Ovary (tissue), 7 donors: ENCODE measurements at regions not wholly inside any gene's neighbourhood (a gene's known extent, or its start where the extent isn't known, plus 50 kb on each side); places are given as distances from the start of the nearest gene placed in this dataset.

Experiments used
- DNase-seq, 5 donors: peaks; one replicate each; pipeline ENCODE4 v3.0.0-alpha.2; 2019 to 2020
- H3K27ac ChIP-seq, 2 donors: fragments of 200-600 bp; one replicate each; pipeline versions ENCODE4 v1.5.1 to v1.8.0; 2019 to 2022
- H3K27me3 ChIP-seq: fragments of 200-600 bp; one replicate; pipeline ENCODE4 v1.8.0; 2022
- H3K36me3 ChIP-seq: fragments of 200-600 bp; sonication (generic); one replicate; pipeline ENCODE4 v1.5.1; 2019
- H3K4me1 ChIP-seq: one replicate; pipeline ENCODE4 v1.8.1; 2013; ENCODE audit warnings: mild to moderate bottlenecking, moderate library complexity; ENCODE audit not compliant: insufficient read depth
- H3K4me3 ChIP-seq: fragments of 200-600 bp; sonication (generic); one replicate; pipeline ENCODE4 v1.5.1; 2017
- H3K9me3 ChIP-seq, 2 donors: fragments of 200-600 bp in 1 of 2; sonication (generic) in 1 of 2; one replicate each; pipeline versions ENCODE4 v1.5.1 to v1.8.1; 2013 to 2019; ENCODE audit warnings: mild to moderate bottlenecking in 1 of 2, moderate library complexity in 1 of 2
- CTCF ChIP-seq, 3 donors: fragments of 450-650 bp in 2 of 3; fragments of 200-600 bp in 1 of 3; IDR thresholded peaks; one replicate each; pipeline versions ENCODE4 v1.5.1 to v1.8.0; 2016 to 2022; ENCODE audit warnings: antibody characterized with exemption in 3 of 3, mild to moderate bottlenecking in 1 of 3
- EP300 ChIP-seq: sonication (generic); formaldehyde crosslinking; IDR thresholded peaks from one replicate; pipeline ENCODE4 v1.6.1; 2017; ENCODE audit warnings: antibody characterized with exemption
- POLR2A ChIP-seq: fragments of 450-650 bp; IDR thresholded peaks from one replicate; pipeline ENCODE4 v1.6.1; 2017; ENCODE audit warnings: antibody characterized with exemption, mild to moderate bottlenecking, moderate library complexity
- WGBS, 3 donors: extraction: QIAGEN DNeasy Blood & Tissue Kit in 1 of 3; methylation state at CpG; one replicate each; pipeline versions ENCODE4 v1.1.5 to v1.1.7; 2013 to 2017; 5-methylcytosine and 5-hydroxymethylcytosine counted together
- intact Hi-C, 4 donors: fragments of 100-400 bp; cut with DNase I; formaldehyde crosslinking; loops; one replicate each; pipeline versions ENCODE4 v1.11.0 to v1.15.1; 2022 to 2023
- donor health status: DM: no; HTN: no; CAD: no; lungs with moderate emphysema.
- donor health status: DM: no; HTN: no; CAD: no.
- donor health status: Bipolar disorder and iron deficiency.
- donor health status: DM: no; HTN: no; CAD: no.
- donor health status: DM: yes; HTN: yes; CAD: no.

DNA sequence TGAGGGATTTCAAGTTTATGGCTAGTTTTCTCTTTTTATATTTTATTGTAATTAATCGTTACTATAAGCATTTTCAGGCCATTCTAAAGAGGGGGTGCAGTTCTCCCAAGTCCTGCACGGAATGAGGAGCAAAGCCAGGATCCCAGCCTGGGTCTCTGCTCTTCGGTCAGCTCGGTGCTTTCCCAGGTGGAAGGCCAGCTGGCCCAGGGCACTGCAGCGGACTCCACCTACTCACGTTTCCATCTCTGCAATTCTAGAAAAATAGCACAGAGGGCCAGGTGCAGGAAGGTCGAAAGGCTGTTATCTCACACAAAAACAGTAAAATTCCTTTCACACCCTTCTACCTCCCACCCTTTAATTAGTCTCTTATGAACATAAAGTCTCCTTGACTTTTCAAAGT is 59.5 kb upstream of the HES1 start:
- no peak for DNase-seq
- Histone ChIP-seq H3K9me3 (no peaks in the 10 kb centered on the region), H3K4me1 (peaks cover 7% of the 10 kb centered on the region), H3K4me3 (no peak overlapping the region), H3K27me3 (no peaks in the 10 kb centered on the region), H3K27ac (no peak overlapping the region), H3K36me3 (no peaks in the 10 kb centered on the region)
- 71 to 80% (median 75%) methylated on average over 7 of the region's 7 CpGs for WGBS, 3 donors
- intact Hi-C loops, result loop anchor here in 3 of 4 donors (10.0 kb wide), 2 partner anchors 58 to 238 kb away; partner anchors contain the start of gene HES1 (in 2 of the 3)
- TF ChIP-seq POLR2A, result no peak
- no peak for TF ChIP-seq EP300
- TF ChIP-seq CTCF (IDR thresholded peaks at IDR 0.05), result no peak

GRCh38 chr3:194077602-194078001 is 58.3 kb upstream of the HES1 start:
- 24 to 40% (median 35%) methylated on average over 2 of the region's 2 CpGs for WGBS, 3 donors
- Histone ChIP-seq H3K9me3 (no peaks in the 10 kb centered on the region), H3K27me3 (no peaks in the 10 kb centered on the region), H3K4me1 (peaks cover 5% of the 10 kb centered on the region), H3K4me3 (no peak overlapping the region), H3K27ac (no peak overlapping the region), H3K36me3 (no peaks in the 10 kb centered on the region)
- TF ChIP-seq CTCF (IDR thresholded peaks at IDR 0.05), result no peak
- no peak for TF ChIP-seq POLR2A
- no peak for TF ChIP-seq EP300
- intact Hi-C loops, result loop anchor here in 3 of 4 donors (10.0 kb wide), 2 partner anchors 57 to 237 kb away; partner anchors contain the start of gene HES1 (in 2 of the 3)
- DNase-seq, result no peak

GRCh38 chr3:194078045-194078821 is 57.7 kb upstream of the HES1 start:
- 27 to 32% (median 27%) methylated on average over 8 of the region's 8 CpGs for WGBS, 3 donors
- Histone ChIP-seq H3K9me3 (no peaks in the 10 kb centered on the region), H3K4me3 (no peak overlapping the region)

DNA sequence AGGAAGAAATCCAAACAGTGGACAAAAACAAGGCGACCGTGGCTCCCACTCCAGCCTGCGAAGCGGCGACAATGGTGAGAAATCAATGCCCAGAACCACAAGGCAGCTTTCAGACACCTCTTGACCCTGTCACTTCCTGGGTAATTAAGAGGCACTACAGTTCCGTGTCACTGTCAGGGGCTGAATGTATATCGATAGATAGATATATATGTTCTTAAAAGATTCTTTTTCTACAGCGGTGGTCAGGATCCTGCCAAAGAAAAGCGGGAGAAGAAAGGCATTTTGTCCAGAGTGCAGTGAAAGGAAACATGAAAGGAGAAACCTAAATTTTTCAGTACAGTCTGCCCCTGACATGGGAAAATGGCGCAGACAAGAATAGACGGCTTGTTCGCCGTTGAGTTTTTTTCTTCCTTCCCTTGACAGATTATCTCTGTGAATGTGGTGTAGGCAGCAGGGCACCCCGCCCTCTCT is 56.2 kb upstream of the HES1 start:
- peaks cover 5% of the 10 kb centered on the region for H3K4me1 ChIP-seq
- DNase-seq, result no peak
- 82 to 89% (median 85%) methylated on average over 14 of the region's 14 CpGs for WGBS, 3 donors
- no peaks in the 10 kb centered on the region for H3K9me3 ChIP-seq
- no peak overlapping the region for H3K27ac ChIP-seq
- no peak overlapping the region for H3K4me3 ChIP-seq
- TF ChIP-seq CTCF (IDR thresholded peaks at IDR 0.05) (no peak), POLR2A (no peak), EP300 (no peak)
- H3K36me3 ChIP-seq, result no peaks in the 10 kb centered on the region
- intact Hi-C loops, result loop anchor here in 3 of 4 donors (10.0 kb wide), 2 partner anchors 55 to 235 kb away; partner anchors contain the start of gene HES1 (in 2 of the 3)
- no peaks in the 10 kb centered on the region for H3K27me3 ChIP-seq

More at GRCh38 chr3:194078045-194078821, 57.7 kb upstream of the HES1 start:
- TF ChIP-seq EP300, result no peak
- no peak for TF ChIP-seq POLR2A
- TF ChIP-seq CTCF (IDR thresholded peaks at IDR 0.05), result no peak
- Histone ChIP-seq H3K4me1 (peaks cover 5% of the 10 kb centered on the region), H3K27ac (no peak overlapping the region), H3K36me3 (no peaks in the 10 kb centered on the region), H3K27me3 (no peaks in the 10 kb centered on the region)
- no peak for DNase-seq
- intact Hi-C loops, result loop anchor here in 3 of 4 donors (10.0 kb wide), 2 partner anchors 57 to 237 kb away; partner anchors contain the start of gene HES1 (in 2 of the 3)
